Body of pancreas (tissue), 4 donors: ENCODE measurements at regions not wholly inside any gene's neighbourhood (a gene's known extent, or its start where the extent isn't known, plus 50 kb on each side); places are given as distances from the start of the nearest gene placed in this dataset.

Experiments used
- CTCF ChIP-seq, 7 experiments: fragments of 450-650 bp in 4 of 7; fragments of 200-600 bp in 3 of 7; sonication (generic) in 3 of 7; IDR thresholded peaks; one replicate each; pipeline ENCODE4 v1.5.1; 2016 to 2019; ENCODE audit warnings: antibody characterized with exemption in 7 of 7
- POLR2A ChIP-seq, 3 donors: fragments of 450-650 bp; IDR thresholded peaks; one replicate each; pipeline ENCODE4 v1.6.1; 2016; ENCODE audit warnings: antibody characterized with exemption in 3 of 3, mild to moderate bottlenecking in 2 of 3

- no peak for TF ChIP-seq CTCF (IDR thresholded peaks at IDR 0.05)
- TF ChIP-seq POLR2A (IDR thresholded peaks at IDR 0.05): no peak
Measured at GRCh38 chr14:100981809-100982208, 78.3 kb upstream of the RTL1 start.
